Endothelial cell of umbilical vein (primary cell): ENCODE measurements at regions not wholly inside any gene's neighbourhood (a gene's known extent, or its start where the extent isn't known, plus 50 kb on each side); places are given as distances from the start of the nearest gene placed in this dataset.

ENCODE experiments used
- BruUV-seq: library from RNA; stranded (reverse); fragments of 400-500 nt; replicated peaks from 2 replicates; lab custom pipeline; 2021; lab: Mats Ljungman, UMichigan
- CTCF ChIA-PET: fragments of 300-600, 350-600 bp; sonication (Branson Sonifier 250); formaldehyde crosslinking; loops from one replicate; lab custom pipeline; 2021; ENCODE audit warnings: antibody characterized with exemption, inconsistent platforms; lab: Charles Lee
- POLR2A ChIA-PET: fragments of 300-600, 350-600 bp; sonication (Branson Sonifier 250); formaldehyde crosslinking; loops from one replicate; lab custom pipeline; 2021; ENCODE audit warnings: antibody characterized with exemption, inconsistent platforms; lab: Charles Lee
- DNase-seq: peaks from one replicate; pipeline ENCODE4 v3.0.0-alpha.2; 2011; ENCODE audit warnings: low read depth, low spot score
- FAIRE-seq: peaks from 2 replicates; lab custom pipeline; 2011; peaks lifted over from hg19 to GRCh38; lab: Jason Lieb, UNC
- H2AFZ ChIP-seq: 2 replicates; pipeline ENCODE4 v1.6.0; 2012; ENCODE audit warnings: low read depth, low read length, control low read depth, inconsistent platforms
- H3K27ac ChIP-seq: 2 replicates; pipeline ENCODE4 v1.5.1; 2011; ENCODE audit warnings: low read depth, mild to moderate bottlenecking, control low read depth, low read length, moderate library complexity; ENCODE audit not compliant: insufficient read depth
- H3K27me3 ChIP-seq, 2 experiments: 2 replicates each; pipeline versions ENCODE4 v1.6.0 to v1.6.1; 2011; ENCODE audit warnings: low read length in 2 of 2, mixed read lengths in 1 of 2; ENCODE audit not compliant: control insufficient read depth in 2 of 2, insufficient read depth in 2 of 2
- H3K36me3 ChIP-seq, 2 experiments: 2 replicates in 1 of 2; 3 replicates in 1 of 2; pipeline ENCODE4 v1.5.1; 2011; ENCODE audit warnings: low read length in 2 of 2, mild to moderate bottlenecking in 1 of 2, moderate library complexity in 1 of 2; ENCODE audit not compliant: control insufficient read depth in 2 of 2, insufficient read depth in 2 of 2; ENCODE audit errors: extremely low read depth in 1 of 2
- H3K4me1 ChIP-seq: 3 replicates; pipeline ENCODE4 v1.5.1; 2011; ENCODE audit warnings: mild to moderate bottlenecking, low read length; ENCODE audit not compliant: control insufficient read depth, insufficient read depth; ENCODE audit errors: extremely low read depth
- H3K4me2 ChIP-seq: 2 replicates; pipeline ENCODE4 v1.6.1; 2011; ENCODE audit warnings: low read length, control low read depth, mixed read lengths; ENCODE audit not compliant: insufficient read depth
- H3K4me3 ChIP-seq, 3 experiments: fragments of 200-600 bp in 1 of 3; sonication (generic), shearing (Covaris generic) in 1 of 3; replicated peaks in 1 of 3; 2 replicates each; pipeline ENCODE4 v1.5.1; 2011 to 2016; ENCODE audit warnings: control low read depth in 3 of 3, low read length in 3 of 3, mild to moderate bottlenecking in 2 of 3, inconsistent platforms in 1 of 3, low read depth in 1 of 3, moderate library complexity in 1 of 3; ENCODE audit not compliant: insufficient read depth in 1 of 3
- H3K79me2 ChIP-seq: 2 replicates; pipeline ENCODE4 v1.6.0; 2012; ENCODE audit warnings: low read length, inconsistent platforms; ENCODE audit not compliant: control insufficient read depth, insufficient read depth
- H3K9ac ChIP-seq: replicated peaks from 2 replicates; pipeline ENCODE3; 2011; ENCODE audit warnings: low read length, control low read depth; ENCODE audit not compliant: insufficient read depth; ENCODE audit errors: extremely low read depth
- H3K9me1 ChIP-seq: replicated peaks from 3 replicates; pipeline ENCODE4 v1.6.0; 2011; ENCODE audit warnings: mild to moderate bottlenecking, low read length; ENCODE audit not compliant: control insufficient read depth, insufficient read depth; ENCODE audit errors: extremely low read depth
- H3K9me3 ChIP-seq: replicated peaks from 2 replicates; pipeline ENCODE4 v1.5.1; 2012; ENCODE audit warnings: low read length, inconsistent platforms; ENCODE audit not compliant: control insufficient read depth, insufficient read depth
- H4K20me1 ChIP-seq: replicated peaks from 2 replicates; pipeline ENCODE3; 2011; ENCODE audit warnings: mild to moderate bottlenecking, low read length; ENCODE audit not compliant: control insufficient read depth, insufficient read depth; ENCODE audit errors: extremely low read depth
- CTCF ChIP-seq, 2 donors: IDR thresholded peaks; 1 replicate in 1 of 2; 2 replicates in 1 of 2; pipeline ENCODE4 v1.5.1; 2011; ENCODE audit warnings: low read length in 2 of 2, mild to moderate bottlenecking in 2 of 2, moderate library complexity in 2 of 2, control low read depth in 1 of 2, inconsistent platforms in 1 of 2, low read depth in 1 of 2; ENCODE audit not compliant: insufficient read depth in 1 of 2; ENCODE audit errors: extremely low read depth in 1 of 2
- EZH2 ChIP-seq: IDR thresholded peaks from 2 replicates; pipeline ENCODE4 v1.6.1; 2012; ENCODE audit warnings: borderline replicate concordance, low read depth, mild to moderate bottlenecking, moderate library complexity, low read length, inconsistent platforms; ENCODE audit not compliant: severe bottlenecking
- FOS ChIP-seq: IDR thresholded peaks from 2 replicates; pipeline ENCODE4 v1.6.1; 2011; ENCODE audit warnings: mild to moderate bottlenecking, low read length, moderate library complexity, borderline replicate concordance; ENCODE audit not compliant: insufficient read depth
- GATA2 ChIP-seq: IDR thresholded peaks from 2 replicates; pipeline ENCODE4 v1.7.0; 2011; ENCODE audit warnings: low read depth, mild to moderate bottlenecking, moderate library complexity, mixed read lengths, low read length; ENCODE audit not compliant: insufficient read length, insufficient read depth
- JUN ChIP-seq: IDR thresholded peaks from 2 replicates; pipeline ENCODE4 v1.6.1; 2011; ENCODE audit warnings: borderline replicate concordance, low read depth; ENCODE audit not compliant: insufficient read length, insufficient read depth
- MAX ChIP-seq: IDR thresholded peaks from 2 replicates; pipeline ENCODE4 v1.6.1; 2011; ENCODE audit not compliant: insufficient read depth, insufficient read length
- MYC ChIP-seq: IDR thresholded peaks from one replicate; pipeline ENCODE4 v1.6.1; 2011; ENCODE audit warnings: mild to moderate bottlenecking, low read depth, low read length
- POLR2A ChIP-seq: IDR thresholded peaks from 2 replicates; pipeline ENCODE4 v1.6.1; 2012; ENCODE audit warnings: low read depth, mild to moderate bottlenecking, control low read depth, low read length
- POLR2AphosphoS5 ChIP-seq: IDR thresholded peaks from 2 replicates; pipeline ENCODE4 v1.6.1; 2012; ENCODE audit warnings: low read depth, mild to moderate bottlenecking, control low read depth, low read length, moderate library complexity; ENCODE audit not compliant: insufficient read depth
- dilution Hi-C: fragments of 300-500 bp; cut with MboI; formaldehyde crosslinking; loops from one replicate; pipeline ENCODE4 v1.15.0; 2019; ENCODE audit warnings: low sequenced_read_pairs; ENCODE audit not compliant: extremely low pct_ligation_motif_present
- intact Hi-C: fragments of 100-400 bp; cut with micrococcal nuclease; formaldehyde crosslinking; loops from one replicate; pipeline ENCODE4 v1.10.0; 2022

- no peaks in the 10 kb centered on the region for H3K27me3 ChIP-seq
- no peak for DNase-seq
- dilution Hi-C loops (no loop called here), intact Hi-C loops (no loop called here)
- no peaks in the 10 kb centered on the region for H3K36me3 ChIP-seq
- TF ChIP-seq JUN (no peak), POLR2AphosphoS5 (no peak), MYC (no peak), EZH2 (no peak), FOS (no peak), MAX (no peak), CTCF (IDR thresholded peaks at IDR 0.05; ENCODE audit: extremely low read depth in 1 of 2, insufficient read depth in 1 of 2, low read depth in 1 of 2, low read length in 2 of 2) (no peak), GATA2 (no peak), POLR2A (no peak)
- FAIRE-seq: no peak
- no peaks in the 10 kb centered on the region for H4K20me1 ChIP-seq
- no peaks in the 10 kb centered on the region for H3K9me3 ChIP-seq
- H3K27ac ChIP-seq: no peak overlapping the region
- H3K4me2 ChIP-seq: no peak overlapping the region
- POLR2A ChIA-PET: no interaction called here
- no peak overlapping the region for H3K4me3 ChIP-seq
- no TSS peak for BruUV-seq
- no peak overlapping the region for H2AFZ ChIP-seq
- H3K9me1 ChIP-seq: no peaks in the 10 kb centered on the region
- no peak overlapping the region for H3K9ac ChIP-seq
- no peaks in the 10 kb centered on the region for H3K4me1 ChIP-seq
- H3K79me2 ChIP-seq: no peaks in the 10 kb centered on the region
- CTCF ChIA-PET: no interaction called here
Observed at GRCh38 chr2:17146358-17146757, 371.9 kb downstream of the RAD51AP2 start.
